NCI-H82 treated with DMSO at 0.1 percent for 48 hours (cell line): ENCODE measurements at regions not wholly inside any gene's neighbourhood (a gene's known extent, or its start where the extent isn't known, plus 50 kb on each side); places are given as distances from the start of the nearest gene placed in this dataset.
"Not testable (repeated sequence)": the region's sequence is repeated elsewhere in the genome, so short reads cannot be mapped to it uniquely, and the experiment has no call there.

Experiments used
- DNase-seq: peaks from one replicate; lab custom pipeline; 2025; ENCODE audit not compliant: unreplicated experiment; lab: John Stamatoyannopoulos, UW

DNA sequence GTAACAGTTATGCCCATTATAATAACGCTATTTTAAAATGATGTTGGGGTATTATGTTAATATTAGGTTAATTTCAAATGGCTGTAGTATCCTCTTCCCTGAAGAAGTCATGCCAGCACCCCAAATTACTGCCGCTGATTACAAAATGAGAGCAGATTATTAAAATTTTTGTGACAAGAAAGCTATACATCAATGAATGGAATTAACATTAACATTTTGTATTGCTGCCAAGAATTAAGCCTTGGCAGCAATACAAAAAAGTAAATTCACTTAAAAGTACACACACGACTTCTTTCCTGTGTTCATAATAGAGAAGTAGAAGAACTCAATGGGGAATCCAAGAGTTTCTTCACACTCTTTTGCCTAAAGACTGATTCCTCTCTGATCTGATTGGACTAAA is 482.8 kb downstream of the STIM2 start:
- no peak for DNase-seq

DNA sequence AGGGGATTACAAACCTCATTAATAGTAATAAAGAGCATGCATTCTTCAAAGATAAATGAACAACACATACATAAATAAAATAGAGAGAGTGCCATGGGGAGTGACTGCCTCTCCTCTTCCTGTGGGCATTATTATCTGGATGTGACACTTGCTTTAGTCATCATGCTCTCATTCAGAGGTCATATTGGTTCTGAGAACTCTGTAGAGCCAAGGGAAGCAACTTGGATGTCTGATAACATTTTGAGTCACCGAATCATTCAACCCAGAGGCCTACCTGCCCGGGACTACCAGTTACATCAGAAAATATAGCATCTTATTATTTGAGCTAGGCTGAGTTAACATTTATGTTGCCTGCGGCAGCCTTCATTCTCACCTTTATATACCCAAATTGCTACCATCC is 489.5 kb downstream of the STIM2 start:
- no peak for DNase-seq

DNA sequence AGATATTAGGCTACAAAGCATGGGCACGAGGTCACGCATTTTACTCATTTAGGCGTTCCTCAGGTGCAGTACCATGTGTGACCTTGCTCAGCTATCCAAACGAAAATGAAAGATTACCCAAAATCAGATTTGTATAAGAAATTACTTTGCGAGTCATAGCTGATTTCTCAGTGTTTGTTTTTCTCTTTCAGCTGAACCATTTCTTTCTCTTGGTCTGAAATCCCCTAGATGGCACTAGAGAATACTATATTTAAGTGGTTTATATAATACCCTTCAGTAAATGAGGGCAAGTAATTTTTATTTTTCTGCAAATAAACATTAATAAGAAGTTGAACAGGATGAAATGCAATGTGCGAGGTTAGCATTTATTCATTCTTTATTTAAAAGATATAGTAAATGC is 496.6 kb downstream of the STIM2 start:
- no peak for DNase-seq

DNA sequence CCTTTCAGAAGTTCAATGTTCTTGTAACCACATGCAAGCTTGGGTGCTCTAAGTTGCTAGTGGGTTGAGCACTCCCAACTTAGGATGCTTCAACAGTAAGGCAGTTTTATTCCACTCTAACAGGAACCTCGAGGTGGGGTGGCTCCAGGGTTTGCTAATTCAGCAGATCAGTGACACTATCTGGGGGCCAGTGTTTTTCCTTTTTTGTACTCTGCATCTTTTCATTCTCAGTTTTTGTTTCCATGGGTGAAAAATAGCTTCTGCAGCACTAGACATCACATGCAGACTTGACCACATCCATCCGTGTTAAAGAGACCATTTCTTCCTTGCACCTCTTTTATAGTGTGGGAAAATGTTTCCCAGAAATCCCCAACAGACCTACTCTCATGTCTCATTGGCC is 497.6 kb downstream of the STIM2 start:
- DNase-seq, result no peak

DNA sequence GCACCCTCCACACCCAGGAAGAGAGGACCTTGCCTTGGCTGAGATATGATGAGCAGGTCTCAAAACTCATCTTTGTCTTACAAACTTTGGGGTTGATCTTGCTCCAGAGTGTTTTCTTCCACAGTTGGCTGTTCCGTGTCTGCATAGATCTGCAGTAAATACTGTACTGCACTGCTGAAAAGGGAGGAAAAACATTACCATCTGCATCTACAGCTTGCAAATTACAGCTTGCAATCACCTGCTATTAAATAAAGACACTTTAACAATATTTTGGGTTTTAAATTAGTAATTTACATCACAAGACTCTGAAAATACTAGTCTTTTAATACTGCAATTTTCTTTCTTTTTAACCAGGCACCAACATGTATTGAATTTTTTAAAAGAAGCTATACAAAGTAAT is 499.5 kb downstream of the STIM2 start:
- DNase-seq, result no peak

DNA sequence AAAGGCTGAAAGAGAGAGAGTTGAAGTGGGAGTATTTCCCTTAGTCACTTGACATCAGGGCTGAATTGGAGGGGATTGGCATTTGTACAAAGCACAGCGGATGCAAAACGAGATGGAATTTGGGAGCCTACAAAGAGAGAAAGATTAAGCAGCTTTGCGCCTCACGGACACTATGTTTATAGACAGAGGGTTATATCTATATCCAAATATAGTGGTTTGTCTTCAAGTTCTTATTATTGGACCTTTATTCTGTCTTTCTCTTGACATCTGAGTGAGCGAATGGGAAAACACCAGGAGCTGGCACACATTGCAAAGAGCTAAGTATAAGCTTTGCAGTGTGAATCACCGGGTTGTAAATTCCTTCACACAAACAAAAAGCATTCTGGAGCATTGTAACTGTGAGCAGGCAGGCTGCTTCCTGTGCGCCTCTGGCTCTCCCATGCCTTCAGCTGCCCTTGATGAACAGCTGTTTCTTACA is 500.2 kb downstream of the STIM2 start:
- no peak for DNase-seq

DNA sequence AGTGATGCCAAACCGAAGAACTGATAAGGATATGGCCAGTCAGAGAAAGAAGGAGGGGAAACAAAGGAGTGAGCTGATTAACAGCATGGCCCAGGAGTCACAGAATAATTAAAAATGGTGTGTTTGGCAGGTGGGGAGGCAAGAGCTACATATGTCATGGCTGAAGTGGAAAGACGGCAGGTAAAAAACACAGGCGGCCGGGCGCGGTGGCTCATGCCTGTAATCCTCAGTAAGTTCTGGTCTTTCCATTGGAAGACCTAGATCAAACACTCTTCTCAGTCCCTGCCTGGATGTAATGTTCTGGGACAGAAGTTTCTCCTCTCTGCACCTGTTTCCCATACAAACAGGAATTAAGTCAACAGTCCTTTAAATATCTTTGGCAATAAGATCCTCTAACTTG is 503.9 kb downstream of the STIM2 start:
- DNase-seq, result no peak

DNA sequence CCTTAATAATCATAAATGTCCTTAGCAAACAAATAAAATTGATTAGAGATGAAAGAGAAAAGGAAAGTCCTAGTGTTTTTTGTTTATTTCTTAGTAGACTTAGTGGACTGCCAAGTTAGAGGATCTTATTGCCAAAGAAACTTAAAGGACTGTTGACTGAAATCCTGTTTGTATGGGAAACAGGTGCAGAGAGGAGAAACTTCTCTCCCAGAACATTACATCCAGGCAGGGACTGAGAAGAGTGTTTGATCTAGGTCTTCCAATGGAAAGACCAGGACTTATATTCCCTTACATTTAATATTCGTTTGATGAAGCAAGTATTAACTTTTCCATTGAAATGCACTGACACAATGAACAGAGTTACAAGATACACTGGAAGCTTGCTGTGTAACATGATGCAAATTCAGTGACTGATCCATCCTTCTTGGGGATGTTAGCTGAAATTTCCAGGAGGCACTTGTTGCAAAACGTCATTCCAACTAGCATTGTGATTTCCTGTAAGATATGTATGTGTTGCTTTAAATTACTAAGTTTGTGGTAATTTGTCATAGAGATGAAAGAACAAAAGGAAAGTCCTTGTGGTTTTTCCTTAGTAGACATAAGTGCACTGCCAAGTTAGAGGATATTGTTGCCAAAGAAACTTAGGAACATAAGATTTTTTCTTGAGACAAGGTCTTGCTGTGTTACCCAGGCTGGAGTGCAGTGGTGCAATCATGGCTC is 505.6 kb downstream of the STIM2 start:
- DNase-seq, result no peak

DNA sequence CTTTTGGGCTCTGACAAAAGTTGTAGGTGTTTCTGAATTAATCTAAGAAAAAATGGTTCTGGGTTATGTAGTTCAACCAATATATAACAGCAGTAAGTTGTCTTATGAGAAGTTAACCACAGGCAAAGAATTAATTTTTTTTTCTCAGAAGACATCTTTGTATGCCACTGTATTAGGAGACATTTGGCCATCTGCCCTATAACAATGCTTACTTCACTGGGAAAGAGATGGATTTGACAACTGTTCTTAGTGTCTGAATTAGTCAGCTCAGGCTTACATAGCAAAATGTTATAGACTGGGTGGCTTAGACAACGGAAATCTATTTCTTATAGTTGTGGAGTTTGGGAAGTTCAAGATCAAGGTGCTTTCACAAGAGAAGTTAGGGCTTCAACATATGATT is 508.1 kb downstream of the STIM2 start:
- DNase-seq, result no peak

DNA sequence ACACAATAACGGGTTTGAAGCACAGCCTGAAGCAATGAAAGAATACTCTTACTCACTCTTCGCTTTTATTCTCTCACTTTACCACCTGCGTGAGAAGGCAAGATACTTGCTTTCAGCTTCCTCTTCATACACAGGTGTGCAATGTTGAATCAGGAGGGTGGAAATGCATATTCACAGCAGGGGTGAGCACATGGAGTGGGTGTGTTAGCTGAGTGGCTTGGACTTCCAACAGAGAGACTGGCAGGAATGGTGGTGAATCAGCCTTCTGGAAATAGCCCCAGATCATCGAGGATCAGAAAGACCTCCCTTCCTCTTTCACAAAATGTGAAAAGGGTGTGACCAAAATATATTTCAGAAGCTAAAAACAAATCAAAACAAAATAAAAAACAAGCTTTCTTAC is 521.2 kb downstream of the STIM2 start:
- DNase-seq, result no peak

DNA sequence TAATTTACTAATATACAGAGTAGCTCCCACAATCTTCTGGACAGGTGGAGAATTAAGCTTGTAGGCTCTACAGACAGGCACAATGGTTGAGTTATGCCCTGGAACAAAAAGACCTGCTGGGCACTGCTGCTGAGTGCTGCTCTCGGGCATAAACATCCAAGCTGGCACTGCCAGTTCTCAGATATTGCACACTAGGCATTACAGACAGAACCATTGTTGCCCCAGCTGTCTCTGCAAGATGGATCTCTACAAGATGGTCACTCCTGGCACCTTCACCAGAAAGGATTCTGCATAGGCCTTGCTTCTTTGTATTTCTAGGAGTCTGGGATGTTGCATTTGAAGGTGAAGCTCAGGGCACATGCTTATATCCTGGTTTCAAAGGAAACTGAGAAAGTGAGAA is 527.1 kb downstream of the STIM2 start:
- DNase-seq, result no peak

DNA sequence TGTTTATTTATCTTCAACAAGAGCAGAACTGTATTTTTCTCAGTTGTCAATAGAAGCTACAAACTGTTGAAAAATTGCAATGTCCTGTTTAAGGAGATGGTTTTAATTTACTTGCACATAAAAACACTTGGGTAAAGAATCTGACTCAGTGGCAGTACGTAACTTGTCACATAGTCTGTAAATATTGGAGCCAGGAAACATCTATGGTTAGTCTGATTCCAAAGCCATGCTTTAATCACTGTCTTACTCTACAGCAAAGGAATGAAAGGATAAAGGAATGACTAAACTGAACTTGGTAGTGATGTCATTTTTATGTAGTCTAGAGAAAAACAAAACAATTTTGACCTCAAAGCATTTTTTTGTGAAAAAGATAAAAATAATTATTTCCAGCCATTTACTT is 537.2 kb downstream of the STIM2 start:
- DNase-seq, result no peak

DNA sequence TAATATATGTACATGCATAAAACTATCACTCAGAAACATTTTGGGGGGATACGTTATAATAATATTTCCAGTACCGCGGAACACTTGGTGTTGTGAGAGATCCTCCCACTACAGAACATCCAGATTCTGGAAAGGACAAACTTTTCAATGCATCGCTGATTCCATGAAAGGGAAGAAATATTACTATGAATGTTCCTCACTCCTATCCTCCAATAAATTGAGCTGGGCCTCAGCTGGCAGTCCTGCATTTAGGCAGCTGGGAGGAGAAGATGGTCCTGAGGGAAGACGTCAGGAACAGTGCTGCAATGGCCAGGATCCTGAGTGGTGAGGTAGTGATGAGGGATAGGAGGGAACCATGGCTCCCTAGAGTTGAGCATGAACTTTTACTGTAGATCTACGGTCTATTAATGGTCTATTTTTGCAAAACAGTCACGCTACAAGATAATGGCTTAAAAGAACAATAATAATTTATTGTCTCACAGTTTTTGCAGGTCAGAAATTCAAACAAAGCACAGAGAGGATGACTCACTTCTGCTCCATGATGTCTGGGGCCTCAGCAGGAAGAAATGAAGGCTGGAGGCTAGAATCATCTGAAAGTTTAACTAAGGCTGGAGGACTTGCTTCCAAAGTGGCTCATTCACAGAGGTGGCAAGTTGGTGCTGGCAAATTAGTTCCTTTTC is 538.1 kb downstream of the STIM2 start:
- no peak for DNase-seq

DNA sequence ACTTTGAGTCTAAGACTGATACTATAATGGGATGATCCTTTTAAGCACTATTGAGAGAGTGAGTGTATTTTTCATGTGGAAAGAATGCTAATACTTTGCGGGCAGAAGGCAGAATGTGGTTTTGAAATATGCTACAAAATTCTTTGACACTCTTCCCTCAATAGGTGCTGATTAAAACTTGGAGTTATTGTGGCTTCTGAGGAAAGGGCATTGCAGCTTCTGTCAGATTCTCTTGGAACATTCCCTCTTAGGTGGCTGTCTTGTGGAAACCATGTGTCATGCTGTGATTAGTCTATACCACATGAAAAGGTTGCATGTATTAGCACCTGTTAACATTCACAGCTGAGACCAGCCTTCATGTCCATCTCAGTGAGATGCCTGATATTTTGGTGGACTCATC is 547.0 kb downstream of the STIM2 start:
- no peak for DNase-seq

DNA sequence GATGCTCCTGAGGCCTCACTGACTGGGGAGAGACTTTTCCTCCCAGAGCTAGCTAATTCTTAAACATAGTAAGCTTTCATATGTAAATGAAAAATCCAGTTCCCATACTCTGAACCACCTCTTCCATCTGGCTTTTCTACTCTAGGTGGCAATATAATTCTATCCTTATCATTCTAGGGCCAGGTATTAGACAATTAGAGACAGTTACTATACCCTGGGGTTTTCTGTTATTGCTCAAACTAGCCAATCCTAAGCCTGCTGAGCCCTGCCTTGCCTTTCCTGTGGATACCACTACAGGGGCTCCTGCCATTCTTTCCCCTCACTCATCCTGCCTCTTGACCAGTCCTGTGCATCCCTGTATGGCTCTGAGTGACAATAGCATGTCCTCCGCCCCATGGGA is 552.0 kb downstream of the STIM2 start:
- DNase-seq, result no peak

DNA sequence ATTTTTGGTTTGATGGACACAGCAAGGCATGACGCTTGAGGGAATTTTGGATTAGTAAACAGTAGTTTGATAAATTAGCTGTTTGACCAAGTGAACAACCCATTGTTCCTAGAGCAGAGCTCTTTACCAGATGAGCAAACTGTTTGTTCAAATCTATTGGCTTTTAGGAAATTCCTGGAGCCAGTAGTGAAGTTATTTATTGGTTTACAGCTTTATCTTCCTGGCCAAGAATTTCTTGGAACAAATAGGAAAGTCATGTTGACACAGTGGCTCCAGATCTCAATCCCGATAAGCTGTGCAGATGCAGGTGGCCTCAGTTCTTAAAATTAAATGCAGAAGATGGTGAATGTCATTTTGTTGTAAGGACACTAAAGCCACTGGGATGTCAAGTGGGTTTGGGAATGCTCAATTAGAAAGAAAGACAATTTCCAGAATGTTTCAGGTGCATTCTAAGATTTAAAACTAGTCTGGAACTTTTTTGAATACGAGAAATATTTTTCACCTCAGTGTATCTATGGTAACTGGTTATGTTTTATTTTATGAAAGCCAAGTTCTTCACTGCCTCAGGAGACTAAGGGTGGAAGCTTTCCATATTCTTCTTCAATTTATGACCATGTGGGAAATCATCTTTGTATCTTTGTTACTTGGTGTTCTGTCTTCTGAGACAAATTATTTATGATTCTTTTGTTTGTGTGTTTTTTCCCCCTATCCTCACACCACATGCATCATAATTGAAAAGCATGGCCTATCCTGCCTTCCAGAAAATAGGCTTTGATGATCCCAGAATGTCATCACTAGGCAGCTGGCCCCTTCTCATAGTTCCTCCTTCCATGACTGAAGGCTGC is 554.5 kb downstream of the STIM2 start:
- no peak for DNase-seq

DNA sequence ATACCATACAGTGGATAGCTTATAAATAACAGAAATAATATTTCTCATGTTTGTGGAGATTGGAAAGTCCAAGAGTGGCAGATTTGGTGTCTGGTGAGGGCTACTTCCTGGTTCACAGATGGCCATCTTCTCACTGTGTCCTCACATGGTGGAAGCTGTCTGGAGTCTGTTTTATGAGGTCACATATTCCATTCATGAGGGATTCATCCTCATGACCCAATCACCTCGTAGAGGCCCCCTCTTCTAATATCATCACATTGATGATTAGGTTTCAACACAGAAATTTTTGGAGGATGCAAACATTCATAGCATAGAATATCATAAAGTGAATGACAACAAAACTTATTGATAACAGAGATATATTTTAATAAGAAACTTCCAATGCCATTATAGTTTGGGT is 568.0 kb downstream of the STIM2 start:
- no peak for DNase-seq

DNA sequence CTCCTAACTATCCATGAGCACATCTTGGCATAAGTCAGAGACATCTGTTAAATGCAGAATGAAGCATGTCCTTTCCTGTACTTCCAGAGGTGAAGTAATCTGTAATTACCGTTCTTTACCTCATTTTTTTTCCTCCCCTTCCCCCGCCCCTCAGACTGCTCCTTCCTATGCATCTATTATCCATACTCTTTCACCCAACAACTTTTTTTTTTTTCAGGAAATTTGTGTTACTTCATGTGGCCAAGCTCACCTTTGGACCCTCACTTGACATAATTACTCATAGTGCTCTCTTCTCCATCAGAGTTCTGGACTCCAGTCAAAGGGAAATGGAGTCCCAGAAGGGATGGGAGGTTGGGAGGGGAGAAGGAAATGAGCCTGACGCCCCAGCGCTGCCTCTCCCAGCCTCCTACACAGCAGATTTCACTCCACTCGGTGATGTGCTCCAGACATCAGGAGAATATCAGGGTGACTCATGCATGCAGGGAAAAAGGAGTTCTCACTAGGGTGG is 568.8 kb downstream of the STIM2 start:
- DNase-seq, result no peak

DNA sequence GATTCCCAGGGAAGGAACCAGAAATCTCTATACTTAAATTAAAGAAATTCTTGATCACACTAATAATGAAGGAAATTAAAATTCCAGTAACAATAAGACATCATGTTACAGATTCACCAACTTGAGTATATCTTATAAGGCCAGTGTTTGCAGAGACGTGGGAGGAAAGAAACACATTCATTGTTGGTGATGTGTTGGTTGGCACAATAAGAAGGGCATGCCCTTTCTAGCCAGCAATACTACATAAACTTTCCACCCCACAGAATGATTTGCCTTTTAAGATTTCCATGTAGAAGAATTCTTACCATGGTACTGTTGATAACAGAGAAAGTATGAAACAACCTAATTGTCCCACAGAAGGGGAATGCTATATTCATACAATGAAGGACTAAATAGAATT is 581.5 kb downstream of the STIM2 start:
- DNase-seq, result no peak

DNA sequence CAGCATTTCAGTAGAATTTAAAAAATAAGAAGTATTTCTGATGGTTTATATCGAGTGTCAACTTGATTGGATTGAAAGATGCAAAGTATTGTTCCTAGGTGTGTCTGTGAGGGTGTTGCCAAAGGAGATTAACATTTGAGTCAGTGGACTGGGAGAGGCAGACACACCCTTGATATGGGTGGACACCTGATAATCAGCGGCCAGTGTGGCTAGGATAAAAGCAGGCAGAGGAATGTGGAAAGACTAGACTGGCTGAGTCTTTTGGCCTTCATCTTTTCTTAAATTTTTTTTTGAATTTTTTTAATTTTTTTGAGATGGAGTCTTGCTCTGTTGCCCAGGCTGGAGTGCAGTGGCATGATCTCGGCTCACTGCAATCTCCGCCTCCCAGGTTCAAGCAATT is 582.0 kb downstream of the STIM2 start:
- DNase-seq, result not testable (repeated sequence)

DNA sequence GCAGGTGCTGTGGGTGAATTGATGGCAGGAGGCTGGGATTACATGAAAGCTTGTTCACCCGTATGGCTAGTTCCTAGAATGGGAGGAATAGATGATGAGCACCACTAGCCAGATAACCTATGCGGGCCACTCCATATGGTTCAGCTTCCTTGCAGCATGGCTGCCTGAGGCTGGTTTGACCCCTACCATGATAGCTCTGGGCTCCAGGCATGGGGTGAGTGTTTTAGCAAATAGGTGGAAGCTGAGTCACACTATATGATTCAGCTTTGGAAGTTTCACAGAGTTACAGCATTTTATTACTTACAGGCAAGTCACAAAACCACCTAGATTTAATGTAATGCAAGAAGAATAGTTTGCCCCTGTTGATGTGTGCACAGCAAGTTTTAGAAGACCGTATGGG is 603.2 kb downstream of the STIM2 start:
- no peak for DNase-seq

DNA sequence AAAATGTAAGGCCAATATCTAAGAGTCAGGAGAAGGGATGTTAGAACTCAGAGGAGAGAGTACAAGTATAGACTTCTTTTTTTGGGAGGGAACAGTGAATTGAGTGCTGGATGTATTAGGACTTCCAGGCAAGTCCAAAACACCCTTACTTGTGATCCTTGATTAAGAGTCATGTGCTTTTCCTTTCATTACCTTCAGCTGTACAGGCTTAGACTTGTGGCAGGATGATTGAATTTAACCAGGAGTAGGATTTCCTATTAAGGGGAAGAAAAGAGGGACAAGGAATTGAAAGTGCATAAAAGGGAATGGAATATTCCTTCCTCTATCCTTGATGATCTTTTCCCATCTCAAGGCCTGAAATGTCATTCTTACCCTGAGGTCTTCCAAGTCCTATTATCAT is 606.7 kb downstream of the STIM2 start:
- no peak for DNase-seq
